OCI-LY3 (cell line): ENCODE measurements at regions not wholly inside any gene's neighbourhood (a gene's known extent, or its start where the extent isn't known, plus 50 kb on each side); places are given as distances from the start of the nearest gene placed in this dataset.

Experiments used
- H2AFZ ChIP-seq: fragments of 200-600, 300-600 bp; shearing (Covaris generic); 2 replicates; pipeline ENCODE4 v1.6.0; 2014; ENCODE audit warnings: antibody characterized with exemption, low read depth, low read length
- H3K27ac ChIP-seq: fragments of 200-600, 300-600 bp; sonication (generic); 2 replicates; pipeline ENCODE4 v1.5.1; 2014; ENCODE audit warnings: mild to moderate bottlenecking, low read length, moderate library complexity, mixed read lengths
- H3K27me3 ChIP-seq: fragments of 200-600, 300-600 bp; sonication (generic); 2 replicates; pipeline ENCODE4 v1.6.1; 2014; ENCODE audit warnings: low read depth, low read length, mixed read lengths
- H3K36me3 ChIP-seq: fragments of 200-600, 300-600 bp; sonication (generic); replicated peaks from 2 replicates; pipeline ENCODE3; 2014; ENCODE audit warnings: low read depth, low read length, mixed read lengths
- H3K4me1 ChIP-seq: fragments of 300-600, 200-600 bp; sonication (generic); 2 replicates; pipeline ENCODE4 v1.6.1; 2014; ENCODE audit warnings: low read length, mixed read lengths
- H3K4me2 ChIP-seq: fragments of 200-600, 300-600 bp; sonication (generic); 2 replicates; pipeline ENCODE4 v1.6.1; 2014; ENCODE audit warnings: low read length, mixed read lengths
- H3K4me3 ChIP-seq: fragments of 300-600, 200-600 bp; sonication (generic); 2 replicates; pipeline ENCODE4 v1.5.1; 2014; ENCODE audit warnings: antibody characterized with exemption, mild to moderate bottlenecking, low read length, moderate library complexity
- H3K79me2 ChIP-seq: fragments of 300-600, 200-600 bp; shearing (Covaris generic); 2 replicates; pipeline ENCODE4 v1.6.1; 2014; ENCODE audit warnings: mild to moderate bottlenecking, low read length, mixed read lengths
- H3K9ac ChIP-seq: fragments of 300-600, 200-600 bp; shearing (Covaris generic); 2 replicates; pipeline ENCODE4 v1.6.0; 2014; ENCODE audit warnings: mild to moderate bottlenecking, low read length, moderate library complexity
- H3K9me3 ChIP-seq: fragments of 200-600, 300-600 bp; shearing (Covaris generic); 2 replicates; pipeline ENCODE4 v1.6.1; 2014; ENCODE audit warnings: low read length, mixed read lengths; ENCODE audit not compliant: insufficient read depth
- H4K20me1 ChIP-seq: fragments of 200-600, 300-600 bp; sonication (generic); 2 replicates; pipeline ENCODE4 v1.6.1; 2016; ENCODE audit warnings: low read length, mixed read lengths; ENCODE audit not compliant: insufficient read depth
- CTCF ChIP-seq: fragments of 200-600, 300-600 bp; sonication (generic); IDR thresholded peaks from 2 replicates; pipeline ENCODE4 v1.5.1; 2014; ENCODE audit warnings: antibody characterized with exemption, low read length, low read depth
- EZH2phosphoT487 ChIP-seq: fragments of 200-600 bp; shearing (Covaris generic); IDR thresholded peaks from 2 replicates; pipeline ENCODE4 v1.6.1; 2018; ENCODE audit warnings: antibody characterized with exemption, mixed run types, low read depth

DNA sequence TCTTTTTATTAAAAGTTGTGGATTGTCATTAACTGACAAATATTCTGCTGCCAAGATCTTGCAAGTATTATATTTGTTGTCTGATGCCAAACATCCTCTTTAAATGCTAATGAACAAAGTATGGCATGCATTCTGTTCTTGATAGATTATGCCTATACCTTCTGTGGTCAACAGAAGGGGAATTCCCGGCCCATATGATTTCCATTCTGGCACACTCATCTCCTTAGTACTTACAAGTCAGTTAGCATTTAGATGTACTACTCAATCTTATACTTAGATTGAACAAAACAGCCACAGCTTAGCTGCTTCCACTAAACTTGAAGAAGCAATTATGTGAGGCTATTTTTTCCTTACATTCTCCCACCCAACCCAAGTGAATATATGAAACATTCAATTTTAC is 246.1 kb upstream of the DACH1 start:
- H3K27ac ChIP-seq: no peak overlapping the region
- no peaks in the 10 kb centered on the region for H4K20me1 ChIP-seq
- no peak overlapping the region; the same call in 1 of the 2 replicates for H3K4me2 ChIP-seq
- no peak overlapping the region for H2AFZ ChIP-seq
- no peak overlapping the region for H3K4me3 ChIP-seq
- H3K9ac ChIP-seq: no peak overlapping the region
- H3K27me3 ChIP-seq: no peaks in the 10 kb centered on the region
- H3K9me3 ChIP-seq: no peaks in the 10 kb centered on the region; the same call in 1 of the 2 replicates
- peaks cover 3% of the 10 kb centered on the region for H3K36me3 ChIP-seq
- H3K4me1 ChIP-seq: peaks cover 16% of the 10 kb centered on the region
- no peaks in the 10 kb centered on the region for H3K79me2 ChIP-seq
- TF ChIP-seq CTCF (no peak), EZH2phosphoT487 (no peak)

GRCh38 chr13:72112216-72112615 is 245.2 kb upstream of the DACH1 start:
- Histone ChIP-seq H3K4me1 (peaks cover 16% of the 10 kb centered on the region), H2AFZ (no peak overlapping the region), H3K4me2 (no peak overlapping the region), H3K36me3 (peaks cover 3% of the 10 kb centered on the region), H3K9ac (no peak overlapping the region), H3K9me3 (peaks cover 4% of the 10 kb centered on the region; the same call in 1 of the 2 replicates), H3K27ac (no peak overlapping the region), H3K79me2 (no peaks in the 10 kb centered on the region), H3K4me3 (no peak overlapping the region), H3K27me3 (no peaks in the 10 kb centered on the region), H4K20me1 (no peaks in the 10 kb centered on the region)
- TF ChIP-seq EZH2phosphoT487 (no peak), CTCF (no peak)

DNA sequence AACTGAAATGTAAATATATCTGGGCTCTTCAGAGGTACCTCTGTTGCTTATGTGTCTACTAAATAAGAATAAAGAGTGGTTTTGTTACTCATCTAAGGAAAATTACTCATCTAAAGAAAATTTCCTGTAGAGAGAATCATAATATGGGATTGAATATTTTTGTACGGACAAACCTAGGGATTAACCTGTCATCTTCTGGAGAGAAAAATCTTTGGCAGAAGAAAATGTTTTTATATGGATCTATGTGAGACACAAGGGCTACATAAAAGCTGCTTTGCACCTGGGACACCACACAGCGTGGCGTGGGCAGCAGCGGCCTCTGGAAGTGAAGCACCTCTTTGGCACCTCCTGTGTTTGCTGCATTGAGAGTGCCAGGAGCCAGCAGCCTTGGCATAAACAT is 242.9 kb upstream of the DACH1 start:
- Histone ChIP-seq H3K4me3 (no peak overlapping the region), H3K36me3 (peaks cover 3% of the 10 kb centered on the region), H4K20me1 (no peaks in the 10 kb centered on the region), H3K27ac (no peak overlapping the region), H3K79me2 (no peaks in the 10 kb centered on the region), H3K4me2 (no peak overlapping the region), H3K27me3 (no peaks in the 10 kb centered on the region), H3K9me3 (peaks cover 4% of the 10 kb centered on the region; the same call in 1 of the 2 replicates), H3K9ac (no peak overlapping the region), H3K4me1 (peaks cover 16% of the 10 kb centered on the region), H2AFZ (no peak overlapping the region)
- TF ChIP-seq CTCF: no peak
- TF ChIP-seq EZH2phosphoT487: no peak

DNA sequence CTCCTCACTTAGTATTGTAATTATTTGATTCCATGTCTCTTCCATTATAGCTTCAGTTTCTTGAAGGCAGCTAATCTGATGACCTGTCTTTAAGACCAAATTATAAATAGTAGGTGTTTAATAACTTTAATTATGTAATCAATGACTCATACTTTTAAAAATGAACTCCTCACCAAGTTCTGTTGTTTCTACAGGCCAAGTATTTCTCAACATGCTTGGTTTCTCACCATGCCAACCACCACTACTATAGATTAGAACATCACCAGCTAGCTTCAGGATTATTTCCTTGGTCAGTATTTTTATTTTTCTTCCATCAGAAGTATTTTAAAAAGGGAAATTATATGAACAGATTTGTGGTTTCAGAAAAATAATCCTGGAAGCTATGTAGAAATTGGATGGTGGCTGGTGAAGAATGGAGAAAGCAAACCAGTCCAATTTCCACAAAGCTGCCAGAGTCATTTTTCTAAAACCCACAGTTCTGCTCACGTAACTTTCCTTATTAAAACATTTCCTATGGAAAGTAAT is 237.7 kb upstream of the DACH1 start:
- Histone ChIP-seq H3K9me3 (0 out of 2 replicates have a peak, but pooled peaks cover 4% of the 10 kb centered on the region), H3K4me1 (peaks cover 14% of the 10 kb centered on the region), H3K4me2 (no peak overlapping the region), H3K27ac (no peak overlapping the region), H3K27me3 (no peaks in the 10 kb centered on the region), H2AFZ (no peak overlapping the region), H3K4me3 (no peak overlapping the region), H3K79me2 (no peaks in the 10 kb centered on the region), H3K9ac (no peak overlapping the region), H3K36me3 (no peaks in the 10 kb centered on the region), H4K20me1 (no peaks in the 10 kb centered on the region)
- TF ChIP-seq CTCF: no peak
